ENCODE measurements at regions not wholly inside any gene's neighbourhood (a gene's known extent, or its start where the extent isn't known, plus 50 kb on each side); places are given as distances from the start of the nearest gene placed in this dataset.

DNA sequence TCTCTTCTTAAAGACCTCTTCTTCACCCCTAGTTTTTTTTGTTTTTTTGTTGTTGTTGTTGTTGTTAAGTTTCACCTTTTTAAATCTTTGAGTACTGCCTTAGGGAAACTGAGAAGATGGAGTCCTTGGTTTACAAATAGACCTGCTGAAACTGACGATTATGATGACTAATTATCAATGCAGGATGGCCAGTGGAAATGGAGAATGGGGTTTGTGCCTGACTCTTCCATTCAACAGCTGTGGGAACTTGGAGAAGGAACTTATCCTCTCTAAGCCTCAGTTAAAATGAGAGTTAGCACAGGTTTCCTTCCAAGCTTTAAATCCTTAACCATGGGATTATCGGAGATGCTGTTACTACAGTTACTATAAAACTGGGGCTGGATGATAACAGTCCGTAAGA lies 66.7 kb upstream of the PNMA1 start (continued):
- TF ChIP-seq, protein P1, sequence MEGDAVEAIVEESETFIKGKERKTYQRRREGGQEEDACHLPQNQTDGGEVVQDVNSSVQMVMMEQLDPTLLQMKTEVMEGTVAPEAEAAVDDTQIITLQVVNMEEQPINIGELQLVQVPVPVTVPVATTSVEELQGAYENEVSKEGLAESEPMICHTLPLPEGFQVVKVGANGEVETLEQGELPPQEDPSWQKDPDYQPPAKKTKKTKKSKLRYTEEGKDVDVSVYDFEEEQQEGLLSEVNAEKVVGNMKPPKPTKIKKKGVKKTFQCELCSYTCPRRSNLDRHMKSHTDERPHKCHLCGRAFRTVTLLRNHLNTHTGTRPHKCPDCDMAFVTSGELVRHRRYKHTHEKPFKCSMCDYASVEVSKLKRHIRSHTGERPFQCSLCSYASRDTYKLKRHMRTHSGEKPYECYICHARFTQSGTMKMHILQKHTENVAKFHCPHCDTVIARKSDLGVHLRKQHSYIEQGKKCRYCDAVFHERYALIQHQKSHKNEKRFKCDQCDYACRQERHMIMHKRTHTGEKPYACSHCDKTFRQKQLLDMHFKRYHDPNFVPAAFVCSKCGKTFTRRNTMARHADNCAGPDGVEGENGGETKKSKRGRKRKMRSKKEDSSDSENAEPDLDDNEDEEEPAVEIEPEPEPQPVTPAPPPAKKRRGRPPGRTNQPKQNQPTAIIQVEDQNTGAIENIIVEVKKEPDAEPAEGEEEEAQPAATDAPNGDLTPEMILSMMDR (IDR thresholded peaks at IDR 0.05; ENCODE audit: low read depth, low read length, missing input control), result no peak
- TF ChIP-seq FOXA1 (IDR thresholded peaks at IDR 0.05) (no peak), HNF4G (IDR thresholded peaks at IDR 0.05) (no peak)
- TF ChIP-seq, protein P2, sequence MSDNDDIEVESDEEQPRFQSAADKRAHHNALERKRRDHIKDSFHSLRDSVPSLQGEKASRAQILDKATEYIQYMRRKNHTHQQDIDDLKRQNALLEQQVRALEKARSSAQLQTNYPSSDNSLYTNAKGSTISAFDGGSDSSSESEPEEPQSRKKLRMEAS (IDR thresholded peaks at IDR 0.05), result no peak

DNA sequence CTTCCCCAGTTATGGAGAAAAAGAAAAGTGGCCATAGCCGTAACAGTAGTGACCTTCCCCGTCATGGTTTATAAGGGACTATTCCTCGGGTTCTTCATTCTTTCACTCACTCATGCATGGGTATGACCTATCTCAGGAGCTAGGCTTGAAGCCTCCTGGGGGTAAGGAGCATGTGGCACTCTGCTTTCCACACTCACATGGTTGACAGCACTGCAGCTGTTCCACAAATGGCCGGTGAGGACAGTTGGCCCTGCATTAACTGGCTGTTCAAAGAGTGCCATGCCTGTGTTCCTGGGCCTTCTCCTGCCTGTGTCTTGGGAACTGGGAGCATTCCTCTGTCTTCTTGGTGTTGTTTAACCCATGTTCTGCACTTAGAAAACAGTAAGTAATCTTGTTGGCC lies 66.2 kb upstream of the PNMA1 start:
- 93% methylated on average over 4 of the region's 4 CpGs for WGBS
- H3K9me3 ChIP-seq (ENCODE audit: control insufficient read depth in 4 of 4, low read length in 3 of 4), result no peaks in the 10 kb centered on the region
- H3K4me3 ChIP-seq (ENCODE audit: low read depth in 1 of 3, low read length in 3 of 3), result no peak overlapping the region
- H3K4me1 ChIP-seq (ENCODE audit: control insufficient read depth in 4 of 4, insufficient read depth in 4 of 4, low read length in 3 of 4), result peaks cover 16 to 43% (median 31%) of the 10 kb centered on the region in 4 donors
- DNase-seq (ENCODE audit: low spot score), result no peak
- no peak overlapping the region for H3K9ac ChIP-seq (ENCODE audit: low read depth in 1 of 2, low read length in 2 of 2)
- TF ChIP-seq FOXA1 (IDR thresholded peaks at IDR 0.05) (no peak), SP1 (IDR thresholded peaks at IDR 0.05) (no peak), HNF4G (IDR thresholded peaks at IDR 0.05) (no peak), YY1 (IDR thresholded peaks at IDR 0.05) (no peak), HNF4A (conservative IDR thresholded peaks at IDR 0.05) (no peak), GABPA (IDR thresholded peaks at IDR 0.05 in 1 of 2, conservative IDR thresholded peaks at IDR 0.05 in 1 of 2) (no peak), RAD21 (IDR thresholded peaks at IDR 0.05) (no peak), FOXA2 (IDR thresholded peaks at IDR 0.05) (no peak)
- TF ChIP-seq, protein P2 (IDR thresholded peaks at IDR 0.05), result no peak
- TF ChIP-seq, protein P3, sequence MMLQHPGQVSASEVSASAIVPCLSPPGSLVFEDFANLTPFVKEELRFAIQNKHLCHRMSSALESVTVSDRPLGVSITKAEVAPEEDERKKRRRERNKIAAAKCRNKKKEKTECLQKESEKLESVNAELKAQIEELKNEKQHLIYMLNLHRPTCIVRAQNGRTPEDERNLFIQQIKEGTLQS (IDR thresholded peaks at IDR 0.05), result no peak
- TF ChIP-seq, protein P4, sequence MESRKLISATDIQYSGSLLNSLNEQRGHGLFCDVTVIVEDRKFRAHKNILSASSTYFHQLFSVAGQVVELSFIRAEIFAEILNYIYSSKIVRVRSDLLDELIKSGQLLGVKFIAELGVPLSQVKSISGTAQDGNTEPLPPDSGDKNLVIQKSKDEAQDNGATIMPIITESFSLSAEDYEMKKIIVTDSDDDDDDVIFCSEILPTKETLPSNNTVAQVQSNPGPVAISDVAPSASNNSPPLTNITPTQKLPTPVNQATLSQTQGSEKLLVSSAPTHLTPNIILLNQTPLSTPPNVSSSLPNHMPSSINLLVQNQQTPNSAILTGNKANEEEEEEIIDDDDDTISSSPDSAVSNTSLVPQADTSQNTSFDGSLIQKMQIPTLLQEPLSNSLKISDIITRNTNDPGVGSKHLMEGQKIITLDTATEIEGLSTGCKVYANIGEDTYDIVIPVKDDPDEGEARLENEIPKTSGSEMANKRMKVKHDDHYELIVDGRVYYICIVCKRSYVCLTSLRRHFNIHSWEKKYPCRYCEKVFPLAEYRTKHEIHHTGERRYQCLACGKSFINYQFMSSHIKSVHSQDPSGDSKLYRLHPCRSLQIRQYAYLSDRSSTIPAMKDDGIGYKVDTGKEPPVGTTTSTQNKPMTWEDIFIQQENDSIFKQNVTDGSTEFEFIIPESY (IDR thresholded peaks at IDR 0.05), result no peak
- TF ChIP-seq, protein P5, sequence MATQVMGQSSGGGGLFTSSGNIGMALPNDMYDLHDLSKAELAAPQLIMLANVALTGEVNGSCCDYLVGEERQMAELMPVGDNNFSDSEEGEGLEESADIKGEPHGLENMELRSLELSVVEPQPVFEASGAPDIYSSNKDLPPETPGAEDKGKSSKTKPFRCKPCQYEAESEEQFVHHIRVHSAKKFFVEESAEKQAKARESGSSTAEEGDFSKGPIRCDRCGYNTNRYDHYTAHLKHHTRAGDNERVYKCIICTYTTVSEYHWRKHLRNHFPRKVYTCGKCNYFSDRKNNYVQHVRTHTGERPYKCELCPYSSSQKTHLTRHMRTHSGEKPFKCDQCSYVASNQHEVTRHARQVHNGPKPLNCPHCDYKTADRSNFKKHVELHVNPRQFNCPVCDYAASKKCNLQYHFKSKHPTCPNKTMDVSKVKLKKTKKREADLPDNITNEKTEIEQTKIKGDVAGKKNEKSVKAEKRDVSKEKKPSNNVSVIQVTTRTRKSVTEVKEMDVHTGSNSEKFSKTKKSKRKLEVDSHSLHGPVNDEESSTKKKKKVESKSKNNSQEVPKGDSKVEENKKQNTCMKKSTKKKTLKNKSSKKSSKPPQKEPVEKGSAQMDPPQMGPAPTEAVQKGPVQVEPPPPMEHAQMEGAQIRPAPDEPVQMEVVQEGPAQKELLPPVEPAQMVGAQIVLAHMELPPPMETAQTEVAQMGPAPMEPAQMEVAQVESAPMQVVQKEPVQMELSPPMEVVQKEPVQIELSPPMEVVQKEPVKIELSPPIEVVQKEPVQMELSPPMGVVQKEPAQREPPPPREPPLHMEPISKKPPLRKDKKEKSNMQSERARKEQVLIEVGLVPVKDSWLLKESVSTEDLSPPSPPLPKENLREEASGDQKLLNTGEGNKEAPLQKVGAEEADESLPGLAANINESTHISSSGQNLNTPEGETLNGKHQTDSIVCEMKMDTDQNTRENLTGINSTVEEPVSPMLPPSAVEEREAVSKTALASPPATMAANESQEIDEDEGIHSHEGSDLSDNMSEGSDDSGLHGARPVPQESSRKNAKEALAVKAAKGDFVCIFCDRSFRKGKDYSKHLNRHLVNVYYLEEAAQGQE (IDR thresholded peaks at IDR 0.05), result no peak
- H3K36me3 ChIP-seq (ENCODE audit: control insufficient read depth in 4 of 4, insufficient read depth in 3 of 4, low read depth in 1 of 4, low read length in 3 of 4), result no peaks in the 10 kb centered on the region
- no peaks in the 10 kb centered on the region for H3K27me3 ChIP-seq (ENCODE audit: control insufficient read depth in 4 of 4, insufficient read depth in 4 of 4, low read length in 3 of 4)
- no peak overlapping the region for H3K27ac ChIP-seq (ENCODE audit: low read depth in 1 of 2, low read length in 2 of 2)

Measured in liver (tissue), 8 donors.